OCI-LY7 (cell line): ENCODE measurements at regions not wholly inside any gene's neighbourhood (a gene's known extent, or its start where the extent isn't known, plus 50 kb on each side); places are given as distances from the start of the nearest gene placed in this dataset.

ENCODE experiments used
- BruUV-seq: library from RNA; stranded (reverse); fragments of 400-500 nt; replicated peaks from 2 replicates; lab custom pipeline; 2021; lab: Mats Ljungman, UMichigan
- CTCF ChIA-PET: fragments of 300-600 bp; sonication (Branson Sonifier 250); formaldehyde crosslinking; loops from one replicate; lab custom pipeline; 2022; ENCODE audit warnings: antibody characterized with exemption; ENCODE audit not compliant: unreplicated experiment; lab: Charles Lee
- POLR2A ChIA-PET: fragments of 300-600 bp; sonication (Branson Sonifier 250); formaldehyde crosslinking; loops from one replicate; lab custom pipeline; 2022; ENCODE audit warnings: antibody characterized with exemption; lab: Charles Lee
- DNase-seq: peaks from one replicate; pipeline ENCODE4 v3.0.0-alpha.2; 2015; ENCODE audit warnings: low spot score
- H2AFZ ChIP-seq: fragments of 200-600 bp; sonication (generic), shearing (Covaris generic); 2 replicates; pipeline ENCODE4 v1.6.1; 2014; ENCODE audit warnings: mild to moderate bottlenecking, antibody characterized with exemption, low read length, moderate library complexity
- H3K27ac ChIP-seq: fragments of 200-600 bp; sonication (generic); 2 replicates; pipeline ENCODE4 v1.5.1; 2014; ENCODE audit warnings: mixed run types, low read depth, mild to moderate bottlenecking, moderate library complexity, low read length, inconsistent platforms; ENCODE audit not compliant: poor library complexity, severe bottlenecking
- H3K36me3 ChIP-seq: fragments of 200-600 bp; sonication (generic); 2 replicates; pipeline ENCODE4 v1.6.1; 2014; ENCODE audit warnings: mild to moderate bottlenecking, antibody characterized with exemption, low read length, moderate library complexity, mixed read lengths; ENCODE audit not compliant: insufficient read depth
- H3K4me1 ChIP-seq: fragments of 200-600 bp; sonication (generic); 2 replicates; pipeline ENCODE4 v1.5.1; 2014; ENCODE audit warnings: mild to moderate bottlenecking, low read length; ENCODE audit not compliant: insufficient read depth, poor library complexity, severe bottlenecking
- H3K4me2 ChIP-seq: fragments of 200-600 bp; sonication (generic); 2 replicates; pipeline ENCODE4 v1.6.1; 2014; ENCODE audit warnings: mild to moderate bottlenecking, low read length
- H3K4me3 ChIP-seq: fragments of 200-600 bp; sonication (generic); 2 replicates; pipeline ENCODE4 v1.5.1; 2014; ENCODE audit warnings: mild to moderate bottlenecking, low read depth, low read length; ENCODE audit not compliant: poor library complexity, severe bottlenecking
- H3K79me2 ChIP-seq: fragments of 200-600 bp; sonication (generic); 2 replicates; pipeline ENCODE4 v1.6.1; 2016; ENCODE audit warnings: low read depth, mild to moderate bottlenecking, low read length, moderate library complexity, mixed read lengths; ENCODE audit not compliant: insufficient read depth
- H3K9me2 ChIP-seq: fragments of 200-600 bp; sonication (generic); 2 replicates; pipeline ENCODE4 v1.6.1; 2016; ENCODE audit warnings: mild to moderate bottlenecking, low read length, mixed read lengths; ENCODE audit not compliant: insufficient read depth
- H3K9me3 ChIP-seq: fragments of 200-600 bp; sonication (generic); 2 replicates; pipeline ENCODE4 v1.6.1; 2014; ENCODE audit warnings: mild to moderate bottlenecking, mixed run types, low read length, mixed read lengths
- H4K20me1 ChIP-seq: fragments of 200-600 bp; sonication (generic); 2 replicates; pipeline ENCODE4 v1.6.1; 2014; ENCODE audit warnings: mild to moderate bottlenecking, antibody characterized with exemption, low read length, moderate library complexity, mixed read lengths; ENCODE audit not compliant: insufficient read depth
- EZH2phosphoT487 ChIP-seq: fragments of 200-600 bp; sonication (generic); IDR thresholded peaks from 2 replicates; pipeline ENCODE4 v1.6.1; 2018; ENCODE audit warnings: low read depth, borderline replicate concordance, mild to moderate bottlenecking, mixed run types, antibody characterized with exemption, low read length, moderate library complexity, mixed read lengths
- intact Hi-C: fragments of 100-400 bp; cut with micrococcal nuclease; formaldehyde crosslinking; loops from one replicate; pipeline ENCODE4 v1.10.0; 2022; ENCODE audit not compliant: unreplicated experiment
- TF ChIP-seq, protein P1 (sequence below): fragments of 200-600 bp; sonication (generic); conservative IDR thresholded peaks from 2 replicates; pipeline ENCODE4 v1.5.1; 2014; ENCODE audit warnings: mild to moderate bottlenecking, antibody characterized with exemption, low read length, moderate library complexity, mixed read lengths

DNA sequence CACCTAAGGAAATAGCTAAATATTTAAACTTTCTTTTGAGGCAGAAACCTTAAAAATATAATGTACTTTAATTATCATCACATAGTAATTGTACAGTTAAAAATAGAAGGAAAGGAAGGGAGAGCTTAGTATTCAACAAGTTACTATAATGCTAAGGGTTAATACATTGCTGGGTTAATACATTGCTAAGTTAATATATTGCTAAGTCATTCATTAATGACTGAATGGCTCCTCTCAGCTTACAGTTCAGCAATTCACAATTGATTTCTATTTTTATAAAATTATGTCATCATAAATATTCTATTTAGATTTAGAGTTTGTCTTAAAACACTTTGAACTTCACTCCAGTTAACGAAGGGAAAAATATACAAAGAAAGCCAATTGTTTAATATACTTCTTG, 207.9 kb downstream of the BMP4 start:
- Histone ChIP-seq H4K20me1 (no peaks in the 10 kb centered on the region), H3K9me3 (no peaks in the 10 kb centered on the region), H3K4me2 (no peak overlapping the region), H3K79me2 (no peaks in the 10 kb centered on the region), H3K9me2 (no peaks in the 10 kb centered on the region), H3K27ac (no peak overlapping the region), H3K36me3 (no peaks in the 10 kb centered on the region), H3K4me3 (no peak overlapping the region), H3K4me1 (no peaks in the 10 kb centered on the region), H2AFZ (no peak overlapping the region)
- intact Hi-C loops, result no loop called here
- TF ChIP-seq, protein P1, sequence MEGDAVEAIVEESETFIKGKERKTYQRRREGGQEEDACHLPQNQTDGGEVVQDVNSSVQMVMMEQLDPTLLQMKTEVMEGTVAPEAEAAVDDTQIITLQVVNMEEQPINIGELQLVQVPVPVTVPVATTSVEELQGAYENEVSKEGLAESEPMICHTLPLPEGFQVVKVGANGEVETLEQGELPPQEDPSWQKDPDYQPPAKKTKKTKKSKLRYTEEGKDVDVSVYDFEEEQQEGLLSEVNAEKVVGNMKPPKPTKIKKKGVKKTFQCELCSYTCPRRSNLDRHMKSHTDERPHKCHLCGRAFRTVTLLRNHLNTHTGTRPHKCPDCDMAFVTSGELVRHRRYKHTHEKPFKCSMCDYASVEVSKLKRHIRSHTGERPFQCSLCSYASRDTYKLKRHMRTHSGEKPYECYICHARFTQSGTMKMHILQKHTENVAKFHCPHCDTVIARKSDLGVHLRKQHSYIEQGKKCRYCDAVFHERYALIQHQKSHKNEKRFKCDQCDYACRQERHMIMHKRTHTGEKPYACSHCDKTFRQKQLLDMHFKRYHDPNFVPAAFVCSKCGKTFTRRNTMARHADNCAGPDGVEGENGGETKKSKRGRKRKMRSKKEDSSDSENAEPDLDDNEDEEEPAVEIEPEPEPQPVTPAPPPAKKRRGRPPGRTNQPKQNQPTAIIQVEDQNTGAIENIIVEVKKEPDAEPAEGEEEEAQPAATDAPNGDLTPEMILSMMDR, result no peak
- TF ChIP-seq EZH2phosphoT487, result no peak
- DNase-seq, result no peak
- CTCF ChIA-PET, result no interaction called here
- POLR2A ChIA-PET, result interaction anchor here (0.7 kb wide), 1 partner anchor 242 kb away, joined by 3 read pairs; no protein-coding TSS in a partner anchor
- no TSS peak for BruUV-seq

GRCh38 chr14:53744857-53745256, 211.8 kb downstream of the BMP4 start:
- Histone ChIP-seq H4K20me1 (no peaks in the 10 kb centered on the region), H3K4me1 (no peaks in the 10 kb centered on the region), H3K4me2 (no peak overlapping the region), H3K27ac (no peak overlapping the region), H3K79me2 (no peaks in the 10 kb centered on the region), H3K9me3 (no peaks in the 10 kb centered on the region), H3K9me2 (no peaks in the 10 kb centered on the region), H3K36me3 (no peaks in the 10 kb centered on the region), H3K4me3 (no peak overlapping the region), H2AFZ (no peak overlapping the region)
- BruUV-seq, result no TSS peak
- DNase-seq, result no peak
- intact Hi-C loops, result no loop called here
- ChIA-PET POLR2A (no interaction called here), CTCF (no interaction called here)
- TF ChIP-seq, protein P1, result no peak
- TF ChIP-seq EZH2phosphoT487, result no peak

DNA sequence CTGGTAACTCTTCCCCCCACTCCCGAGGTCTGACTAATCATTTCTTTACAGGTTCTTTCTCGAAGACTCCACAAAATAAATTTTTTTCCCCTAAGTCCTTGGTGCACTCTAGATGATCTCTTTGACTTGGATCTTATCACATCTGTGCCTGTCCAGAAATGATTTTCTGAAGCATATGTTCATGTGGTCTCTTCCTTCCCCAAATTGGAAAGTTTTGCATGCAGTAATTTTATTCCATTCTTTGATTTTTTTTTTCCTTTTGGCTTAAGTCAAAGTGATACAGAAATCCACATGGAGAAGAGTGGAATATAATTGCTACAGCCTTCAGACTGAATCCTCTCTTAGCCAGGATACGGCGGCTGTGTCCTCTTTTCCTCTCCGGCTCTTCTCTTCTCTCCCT, 213.3 kb downstream of the BMP4 start:
- no peak overlapping the region for H3K27ac ChIP-seq
- H3K4me1 ChIP-seq, result no peaks in the 10 kb centered on the region
- no peaks in the 10 kb centered on the region for H4K20me1 ChIP-seq
- no peak overlapping the region for H3K4me3 ChIP-seq
- no peaks in the 10 kb centered on the region for H3K36me3 ChIP-seq
- POLR2A ChIA-PET, result no interaction called here
- H3K9me2 ChIP-seq, result no peaks in the 10 kb centered on the region
- no peak for DNase-seq
- H2AFZ ChIP-seq, result no peak overlapping the region
- H3K4me2 ChIP-seq, result no peak overlapping the region
- no peaks in the 10 kb centered on the region for H3K9me3 ChIP-seq
- TF ChIP-seq EZH2phosphoT487, result no peak
- TF ChIP-seq, protein P1, result no peak
- no peaks in the 10 kb centered on the region for H3K79me2 ChIP-seq
- CTCF ChIA-PET, result no interaction called here
- BruUV-seq, result no TSS peak
- intact Hi-C loops, result no loop called here
